NK-92 treated with Interleukin-12 subunit alpha and Interleukin-12 subunit beta, amount 100 ng/mL, for 24 hours (cell line): ENCODE measurements at regions not wholly inside any gene's neighbourhood (a gene's known extent, or its start where the extent isn't known, plus 50 kb on each side); places are given as distances from the start of the nearest gene placed in this dataset.
A peak's percentile ranks its signal among the peaks of the same experiment; 100 is the strongest.
"Not testable (repeated sequence)": the region's sequence is repeated elsewhere in the genome, so short reads cannot be mapped to it uniquely, and the experiment has no call there.

Experiments used
- DNase-seq: peaks from one replicate; lab custom pipeline; 2025; lab: John Stamatoyannopoulos, UW

- no peak for DNase-seq
These were observed 297.3 kb upstream of the PRKCQ start for GRCh38 chr10:6877336-6877721.

- no peak for DNase-seq
These were observed 295.3 kb upstream of the PRKCQ start for GRCh38 chr10:6875269-6875865.

GRCh38 chr10:6871128-6871527 is 291.1 kb upstream of the PRKCQ start:
- DNase-seq: no peak

- no peak for DNase-seq
These were observed 288.1 kb upstream of the PRKCQ start for GRCh38 chr10:6868036-6868725.

GRCh38 chr10:6866757-6867156 is 286.7 kb upstream of the PRKCQ start:
- DNase-seq: no peak

GRCh38 chr10:6864142-6864541 is 284.1 kb upstream of the PRKCQ start:
- no peak for DNase-seq

GRCh38 chr10:6863381-6863780 is 283.3 kb upstream of the PRKCQ start:
- DNase-seq: no peak

GRCh38 chr10:6850452-6850851 is 270.4 kb upstream of the PRKCQ start:
- DNase-seq: no peak

- DNase-seq: no peak
These were observed 267.5 kb upstream of the PRKCQ start for GRCh38 chr10:6847561-6847960.

- DNase-seq: peak; percentile 10
These were observed 264.0 kb upstream of the PRKCQ start for GRCh38 chr10:6843894-6844650.

- DNase-seq: peak; percentile 33
These were observed 263.4 kb upstream of the PRKCQ start for GRCh38 chr10:6843481-6843881.

GRCh38 chr10:6842722-6843121 is 262.6 kb upstream of the PRKCQ start:
- DNase-seq: no peak

- no peak for DNase-seq
These were observed 261.7 kb upstream of the PRKCQ start for GRCh38 chr10:6841761-6842160.

GRCh38 chr10:6840766-6841165 is 260.7 kb upstream of the PRKCQ start:
- no peak for DNase-seq

- no peak for DNase-seq
These were observed 260.2 kb upstream of the PRKCQ start for GRCh38 chr10:6840201-6840691.

GRCh38 chr10:6838118-6838517 is 258.0 kb upstream of the PRKCQ start:
- no peak for DNase-seq

- no peak for DNase-seq
These were observed 253.5 kb upstream of the PRKCQ start for GRCh38 chr10:6833458-6834011.

- DNase-seq: not testable (repeated sequence)
These were observed 250.9 kb upstream of the PRKCQ start for GRCh38 chr10:6830981-6831380.

- not testable (repeated sequence) for DNase-seq
These were observed 244.7 kb upstream of the PRKCQ start for GRCh38 chr10:6824793-6825192.

GRCh38 chr10:6823770-6824169 is 243.7 kb upstream of the PRKCQ start:
- DNase-seq: no peak

- no peak for DNase-seq
These were observed 239.2 kb upstream of the PRKCQ start for GRCh38 chr10:6819301-6819700.

GRCh38 chr10:6817770-6818169 is 237.7 kb upstream of the PRKCQ start:
- DNase-seq: no peak

- DNase-seq: no peak
These were observed 235.3 kb upstream of the PRKCQ start for GRCh38 chr10:6815346-6815745.
